Osteoblast (primary cell): ENCODE measurements at regions not wholly inside any gene's neighbourhood (a gene's known extent, or its start where the extent isn't known, plus 50 kb on each side); places are given as distances from the start of the nearest gene placed in this dataset.

ENCODE experiments used
- DNase-seq: peaks from one replicate; pipeline ENCODE4 v3.0.0; 2011; ENCODE audit warnings: low spot score, mixed read lengths; ENCODE audit not compliant: insufficient read length; ENCODE audit errors: missing footprints
- H2AFZ ChIP-seq: 2 replicates; pipeline ENCODE4 v1.6.0; 2011; ENCODE audit warnings: mild to moderate bottlenecking, low read length
- H3K27ac ChIP-seq: 2 replicates; pipeline ENCODE4 v1.5.1; 2011; ENCODE audit warnings: mild to moderate bottlenecking, low read depth, low read length, moderate library complexity
- H3K27me3 ChIP-seq: 2 replicates; pipeline ENCODE4 v1.6.0; 2012; ENCODE audit warnings: mild to moderate bottlenecking, control low read depth, inconsistent platforms, low read length, moderate library complexity; ENCODE audit not compliant: insufficient read depth
- H3K36me3 ChIP-seq: 2 replicates; pipeline ENCODE4 v1.5.1; 2011; ENCODE audit warnings: mild to moderate bottlenecking, low read length, control low read depth, moderate library complexity; ENCODE audit not compliant: insufficient read depth
- H3K4me1 ChIP-seq: 2 replicates; pipeline ENCODE4 v1.5.1; 2011; ENCODE audit warnings: mild to moderate bottlenecking, low read length, control low read depth, moderate library complexity; ENCODE audit not compliant: insufficient read depth
- H3K4me2 ChIP-seq: 2 replicates; pipeline ENCODE4 v1.6.0; 2011; ENCODE audit warnings: mild to moderate bottlenecking, low read length; ENCODE audit not compliant: insufficient read depth
- H3K4me3 ChIP-seq: fragments of 200-600 bp; sonication (generic); 3 replicates; pipeline ENCODE4 v1.5.1; 2012; ENCODE audit warnings: mild to moderate bottlenecking, low read length, inconsistent platforms; ENCODE audit not compliant: insufficient read depth
- H3K79me2 ChIP-seq: 2 replicates; pipeline ENCODE4 v1.6.0; 2012; ENCODE audit warnings: mild to moderate bottlenecking, low read length, control low read depth, inconsistent platforms; ENCODE audit not compliant: insufficient read depth
- H3K9me3 ChIP-seq: 2 replicates; pipeline ENCODE4 v1.5.1; 2011; ENCODE audit warnings: low read depth, low read length, control low read depth
- H4K20me1 ChIP-seq: 2 replicates; pipeline ENCODE4 v1.6.0; 2012; ENCODE audit warnings: mild to moderate bottlenecking, low read length, control low read depth; ENCODE audit not compliant: insufficient read depth
- TF ChIP-seq, protein P1 (sequence below): IDR thresholded peaks from 2 replicates; pipeline ENCODE4 v1.5.1; 2011; ENCODE audit warnings: mild to moderate bottlenecking, low read depth, low read length, moderate library complexity; ENCODE audit errors: extremely low read depth

DNA sequence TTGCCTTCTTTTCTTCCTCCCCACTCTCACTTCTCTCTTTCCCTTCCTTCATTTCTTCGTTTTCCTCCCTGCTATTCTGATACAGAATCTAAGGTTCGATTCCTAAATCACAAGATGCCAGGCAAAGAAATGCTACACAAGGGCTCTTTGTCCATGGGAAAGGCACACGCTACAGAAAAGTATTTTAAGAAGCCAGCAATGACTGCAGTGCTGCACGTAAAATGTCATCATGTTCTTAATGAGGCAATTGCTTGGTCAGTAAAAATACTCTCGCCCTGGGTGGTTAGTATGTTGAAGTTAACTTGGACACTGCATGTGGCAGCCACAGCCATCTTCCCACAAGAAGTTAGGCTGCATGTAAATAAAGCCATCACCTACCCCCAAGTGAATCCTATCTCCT is 178.4 kb downstream of the DHX15 start:
- DNase-seq, result no peak
- Histone ChIP-seq H3K4me2 (no peak overlapping the region), H4K20me1 (no peaks in the 10 kb centered on the region), H3K27ac (no peak overlapping the region), H3K27me3 (no peaks in the 10 kb centered on the region), H2AFZ (no peak overlapping the region), H3K79me2 (no peaks in the 10 kb centered on the region), H3K9me3 (no peaks in the 10 kb centered on the region), H3K4me1 (no peaks in the 10 kb centered on the region), H3K36me3 (no peaks in the 10 kb centered on the region), H3K4me3 (no peak overlapping the region)
- TF ChIP-seq, protein P1, sequence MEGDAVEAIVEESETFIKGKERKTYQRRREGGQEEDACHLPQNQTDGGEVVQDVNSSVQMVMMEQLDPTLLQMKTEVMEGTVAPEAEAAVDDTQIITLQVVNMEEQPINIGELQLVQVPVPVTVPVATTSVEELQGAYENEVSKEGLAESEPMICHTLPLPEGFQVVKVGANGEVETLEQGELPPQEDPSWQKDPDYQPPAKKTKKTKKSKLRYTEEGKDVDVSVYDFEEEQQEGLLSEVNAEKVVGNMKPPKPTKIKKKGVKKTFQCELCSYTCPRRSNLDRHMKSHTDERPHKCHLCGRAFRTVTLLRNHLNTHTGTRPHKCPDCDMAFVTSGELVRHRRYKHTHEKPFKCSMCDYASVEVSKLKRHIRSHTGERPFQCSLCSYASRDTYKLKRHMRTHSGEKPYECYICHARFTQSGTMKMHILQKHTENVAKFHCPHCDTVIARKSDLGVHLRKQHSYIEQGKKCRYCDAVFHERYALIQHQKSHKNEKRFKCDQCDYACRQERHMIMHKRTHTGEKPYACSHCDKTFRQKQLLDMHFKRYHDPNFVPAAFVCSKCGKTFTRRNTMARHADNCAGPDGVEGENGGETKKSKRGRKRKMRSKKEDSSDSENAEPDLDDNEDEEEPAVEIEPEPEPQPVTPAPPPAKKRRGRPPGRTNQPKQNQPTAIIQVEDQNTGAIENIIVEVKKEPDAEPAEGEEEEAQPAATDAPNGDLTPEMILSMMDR, result no peak

DNA sequence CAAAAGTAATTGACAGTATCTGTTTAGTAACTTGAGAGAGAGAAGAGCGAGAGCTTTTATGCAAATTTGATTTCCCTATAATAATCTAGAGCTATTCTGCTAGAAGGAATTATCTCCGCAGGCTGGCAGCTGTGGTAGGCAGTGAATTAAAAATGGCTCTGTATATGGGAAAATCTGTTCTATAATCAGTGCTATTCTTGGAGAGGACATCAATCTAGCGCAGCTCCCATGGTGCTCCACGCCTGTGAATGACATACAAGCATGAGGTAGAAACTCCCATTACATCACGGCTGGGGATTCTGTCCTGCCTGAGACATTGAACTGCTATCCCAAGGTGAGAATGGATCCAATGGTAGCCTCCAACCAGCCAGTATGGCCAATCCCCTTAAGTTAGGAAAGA is 179.0 kb downstream of the DHX15 start:
- Histone ChIP-seq H3K4me2 (no peak overlapping the region), H3K27me3 (no peaks in the 10 kb centered on the region), H3K36me3 (no peaks in the 10 kb centered on the region), H2AFZ (no peak overlapping the region), H3K4me3 (no peak overlapping the region), H3K79me2 (no peaks in the 10 kb centered on the region), H3K9me3 (no peaks in the 10 kb centered on the region), H4K20me1 (no peaks in the 10 kb centered on the region), H3K27ac (no peak overlapping the region), H3K4me1 (no peaks in the 10 kb centered on the region)
- TF ChIP-seq, protein P1, result no peak
- no peak for DNase-seq

DNA sequence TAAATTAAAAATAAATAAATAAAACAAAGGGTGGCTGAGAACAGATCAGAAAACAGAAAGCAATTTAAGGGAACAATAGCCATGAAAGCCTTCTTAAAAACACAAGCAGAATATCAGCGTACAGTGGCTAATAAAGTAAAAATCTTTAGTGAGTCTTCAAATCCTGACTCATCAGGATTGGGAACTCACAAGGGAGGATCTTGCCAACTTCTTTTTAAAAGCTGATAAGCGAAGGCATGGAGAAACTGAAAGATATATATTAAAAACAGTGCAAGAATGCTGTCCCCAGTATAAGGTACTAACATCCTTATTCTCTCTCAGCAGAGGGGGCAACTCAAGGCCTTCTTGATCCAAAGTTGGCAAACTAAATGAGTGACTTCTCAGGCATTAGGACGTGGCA is 180.1 kb downstream of the DHX15 start:
- no peak for DNase-seq
- H4K20me1 ChIP-seq, result no peaks in the 10 kb centered on the region
- no peaks in the 10 kb centered on the region for H3K9me3 ChIP-seq
- H3K27me3 ChIP-seq, result no peaks in the 10 kb centered on the region
- H3K4me2 ChIP-seq, result no peak overlapping the region
- no peaks in the 10 kb centered on the region for H3K36me3 ChIP-seq
- TF ChIP-seq, protein P1, result no peak
- no peak overlapping the region for H3K27ac ChIP-seq
- H3K79me2 ChIP-seq, result no peaks in the 10 kb centered on the region
- H3K4me1 ChIP-seq, result no peaks in the 10 kb centered on the region
- H2AFZ ChIP-seq, result no peak overlapping the region
- H3K4me3 ChIP-seq, result no peak overlapping the region

DNA sequence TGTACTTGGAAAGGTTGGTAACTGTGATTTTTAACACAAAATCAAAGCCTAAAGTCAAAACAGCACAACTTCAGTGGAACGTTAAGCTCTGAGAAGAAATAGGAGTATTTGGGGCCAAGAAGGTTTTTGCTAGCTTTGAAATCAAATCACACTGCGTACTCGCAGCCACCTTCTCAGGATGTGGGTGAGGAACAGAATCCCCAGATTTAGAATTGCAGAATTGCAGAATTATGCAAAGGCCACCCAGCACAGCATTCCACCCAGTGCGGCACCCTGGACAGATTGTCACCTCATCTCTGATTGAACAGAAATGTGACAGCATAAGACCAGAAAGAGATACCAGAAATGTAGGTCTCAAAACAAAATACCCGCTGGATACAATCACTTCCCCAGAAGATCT is 181.1 kb downstream of the DHX15 start:
- Histone ChIP-seq H3K9me3 (no peaks in the 10 kb centered on the region), H4K20me1 (no peaks in the 10 kb centered on the region), H3K27me3 (no peaks in the 10 kb centered on the region), H3K4me1 (no peaks in the 10 kb centered on the region), H3K36me3 (no peaks in the 10 kb centered on the region), H2AFZ (no peak overlapping the region), H3K79me2 (no peaks in the 10 kb centered on the region), H3K4me2 (no peak overlapping the region), H3K27ac (no peak overlapping the region), H3K4me3 (no peak overlapping the region)
- TF ChIP-seq, protein P1, result no peak
- no peak for DNase-seq
